Thyroid gland (tissue), 4 donors: ENCODE measurements at regions not wholly inside any gene's neighbourhood (a gene's known extent, or its start where the extent isn't known, plus 50 kb on each side); places are given as distances from the start of the nearest gene placed in this dataset.

Experiments
- CTCF ChIP-seq, 6 experiments: fragments of 200-600 bp in 3 of 6; fragments of 450-650 bp in 3 of 6; sonication (generic) in 3 of 6; IDR thresholded peaks; one replicate each; pipeline ENCODE4 v1.5.1; 2016 to 2019; ENCODE audit warnings: antibody characterized with exemption in 6 of 6, mild to moderate bottlenecking in 2 of 6, inconsistent platforms in 1 of 6, moderate library complexity in 1 of 6
- POLR2A ChIP-seq, 2 donors: fragments of 450-650 bp; IDR thresholded peaks; one replicate each; pipeline ENCODE4 v1.6.1; 2017; ENCODE audit warnings: antibody characterized with exemption in 2 of 2, mild to moderate bottlenecking in 2 of 2, moderate library complexity in 1 of 2

GRCh38 chr9:129291041-129291501 is 113.0 kb upstream of the IER5L start:
- TF ChIP-seq CTCF (IDR thresholded peaks at IDR 0.05) (no peak), POLR2A (IDR thresholded peaks at IDR 0.05) (no peak)
